Endothelial cell of umbilical vein (primary cell): ENCODE measurements at regions not wholly inside any gene's neighbourhood (a gene's known extent, or its start where the extent isn't known, plus 50 kb on each side); places are given as distances from the start of the nearest gene placed in this dataset.

Source experiments
- BruUV-seq: library from RNA; stranded (reverse); fragments of 400-500 nt; replicated peaks from 2 replicates; lab custom pipeline; 2021; lab: Mats Ljungman, UMichigan
- CTCF ChIA-PET: fragments of 300-600, 350-600 bp; sonication (Branson Sonifier 250); formaldehyde crosslinking; loops from one replicate; lab custom pipeline; 2021; ENCODE audit warnings: antibody characterized with exemption, inconsistent platforms; lab: Charles Lee
- POLR2A ChIA-PET: fragments of 300-600, 350-600 bp; sonication (Branson Sonifier 250); formaldehyde crosslinking; loops from one replicate; lab custom pipeline; 2021; ENCODE audit warnings: antibody characterized with exemption, inconsistent platforms; lab: Charles Lee
- DNase-seq: peaks from one replicate; pipeline ENCODE4 v3.0.0-alpha.2; 2011; ENCODE audit warnings: low read depth, low spot score
- FAIRE-seq: peaks from 2 replicates; lab custom pipeline; 2011; peaks lifted over from hg19 to GRCh38; lab: Jason Lieb, UNC
- H2AFZ ChIP-seq: 2 replicates; pipeline ENCODE4 v1.6.0; 2012; ENCODE audit warnings: low read depth, low read length, control low read depth, inconsistent platforms
- H3K27ac ChIP-seq: 2 replicates; pipeline ENCODE4 v1.5.1; 2011; ENCODE audit warnings: low read depth, mild to moderate bottlenecking, control low read depth, low read length, moderate library complexity; ENCODE audit not compliant: insufficient read depth
- H3K27me3 ChIP-seq, 2 experiments: 2 replicates each; pipeline versions ENCODE4 v1.6.0 to v1.6.1; 2011; ENCODE audit warnings: low read length in 2 of 2, mixed read lengths in 1 of 2; ENCODE audit not compliant: control insufficient read depth in 2 of 2, insufficient read depth in 2 of 2
- H3K36me3 ChIP-seq, 2 experiments: 2 replicates in 1 of 2; 3 replicates in 1 of 2; pipeline ENCODE4 v1.5.1; 2011; ENCODE audit warnings: low read length in 2 of 2, mild to moderate bottlenecking in 1 of 2, moderate library complexity in 1 of 2; ENCODE audit not compliant: control insufficient read depth in 2 of 2, insufficient read depth in 2 of 2; ENCODE audit errors: extremely low read depth in 1 of 2
- H3K4me1 ChIP-seq: 3 replicates; pipeline ENCODE4 v1.5.1; 2011; ENCODE audit warnings: mild to moderate bottlenecking, low read length; ENCODE audit not compliant: control insufficient read depth, insufficient read depth; ENCODE audit errors: extremely low read depth
- H3K4me2 ChIP-seq: 2 replicates; pipeline ENCODE4 v1.6.1; 2011; ENCODE audit warnings: low read length, control low read depth, mixed read lengths; ENCODE audit not compliant: insufficient read depth
- H3K4me3 ChIP-seq, 3 experiments: fragments of 200-600 bp in 1 of 3; sonication (generic), shearing (Covaris generic) in 1 of 3; replicated peaks in 1 of 3; 2 replicates each; pipeline ENCODE4 v1.5.1; 2011 to 2016; ENCODE audit warnings: control low read depth in 3 of 3, low read length in 3 of 3, mild to moderate bottlenecking in 2 of 3, inconsistent platforms in 1 of 3, low read depth in 1 of 3, moderate library complexity in 1 of 3; ENCODE audit not compliant: insufficient read depth in 1 of 3
- H3K79me2 ChIP-seq: 2 replicates; pipeline ENCODE4 v1.6.0; 2012; ENCODE audit warnings: low read length, inconsistent platforms; ENCODE audit not compliant: control insufficient read depth, insufficient read depth
- H3K9ac ChIP-seq: replicated peaks from 2 replicates; pipeline ENCODE3; 2011; ENCODE audit warnings: low read length, control low read depth; ENCODE audit not compliant: insufficient read depth; ENCODE audit errors: extremely low read depth
- H3K9me1 ChIP-seq: replicated peaks from 3 replicates; pipeline ENCODE4 v1.6.0; 2011; ENCODE audit warnings: mild to moderate bottlenecking, low read length; ENCODE audit not compliant: control insufficient read depth, insufficient read depth; ENCODE audit errors: extremely low read depth
- H3K9me3 ChIP-seq: replicated peaks from 2 replicates; pipeline ENCODE4 v1.5.1; 2012; ENCODE audit warnings: low read length, inconsistent platforms; ENCODE audit not compliant: control insufficient read depth, insufficient read depth
- H4K20me1 ChIP-seq: replicated peaks from 2 replicates; pipeline ENCODE3; 2011; ENCODE audit warnings: mild to moderate bottlenecking, low read length; ENCODE audit not compliant: control insufficient read depth, insufficient read depth; ENCODE audit errors: extremely low read depth
- EZH2 ChIP-seq: IDR thresholded peaks from 2 replicates; pipeline ENCODE4 v1.6.1; 2012; ENCODE audit warnings: borderline replicate concordance, low read depth, mild to moderate bottlenecking, moderate library complexity, low read length, inconsistent platforms; ENCODE audit not compliant: severe bottlenecking
- FOS ChIP-seq: IDR thresholded peaks from 2 replicates; pipeline ENCODE4 v1.6.1; 2011; ENCODE audit warnings: mild to moderate bottlenecking, low read length, moderate library complexity, borderline replicate concordance; ENCODE audit not compliant: insufficient read depth
- GATA2 ChIP-seq: IDR thresholded peaks from 2 replicates; pipeline ENCODE4 v1.7.0; 2011; ENCODE audit warnings: low read depth, mild to moderate bottlenecking, moderate library complexity, mixed read lengths, low read length; ENCODE audit not compliant: insufficient read length, insufficient read depth
- JUN ChIP-seq: IDR thresholded peaks from 2 replicates; pipeline ENCODE4 v1.6.1; 2011; ENCODE audit warnings: borderline replicate concordance, low read depth; ENCODE audit not compliant: insufficient read length, insufficient read depth
- MAX ChIP-seq: IDR thresholded peaks from 2 replicates; pipeline ENCODE4 v1.6.1; 2011; ENCODE audit not compliant: insufficient read depth, insufficient read length
- MYC ChIP-seq: IDR thresholded peaks from one replicate; pipeline ENCODE4 v1.6.1; 2011; ENCODE audit warnings: mild to moderate bottlenecking, low read depth, low read length
- POLR2A ChIP-seq: IDR thresholded peaks from 2 replicates; pipeline ENCODE4 v1.6.1; 2012; ENCODE audit warnings: low read depth, mild to moderate bottlenecking, control low read depth, low read length
- POLR2AphosphoS5 ChIP-seq: IDR thresholded peaks from 2 replicates; pipeline ENCODE4 v1.6.1; 2012; ENCODE audit warnings: low read depth, mild to moderate bottlenecking, control low read depth, low read length, moderate library complexity; ENCODE audit not compliant: insufficient read depth
- dilution Hi-C: fragments of 300-500 bp; cut with MboI; formaldehyde crosslinking; loops from one replicate; pipeline ENCODE4 v1.15.0; 2019; ENCODE audit warnings: low sequenced_read_pairs; ENCODE audit not compliant: extremely low pct_ligation_motif_present
- intact Hi-C: fragments of 100-400 bp; cut with micrococcal nuclease; formaldehyde crosslinking; loops from one replicate; pipeline ENCODE4 v1.10.0; 2022
- TF ChIP-seq, protein P1 (sequence below), 2 donors: IDR thresholded peaks; 1 replicate in 1 of 2; 2 replicates in 1 of 2; pipeline ENCODE4 v1.5.1; 2011; ENCODE audit warnings: low read length in 2 of 2, mild to moderate bottlenecking in 2 of 2, moderate library complexity in 2 of 2, control low read depth in 1 of 2, inconsistent platforms in 1 of 2, low read depth in 1 of 2; ENCODE audit not compliant: insufficient read depth in 1 of 2; ENCODE audit errors: extremely low read depth in 1 of 2

GRCh38 chr21:37986751-37987399 lies 70.6 kb upstream of the KCNJ6 start:
- Histone ChIP-seq H3K9me3 (no peaks in the 10 kb centered on the region), H2AFZ (no peak overlapping the region), H4K20me1 (no peaks in the 10 kb centered on the region), H3K9me1 (no peaks in the 10 kb centered on the region), H3K9ac (no peak overlapping the region), H3K4me2 (no peak overlapping the region), H3K27me3 (no peaks in the 10 kb centered on the region), H3K79me2 (no peaks in the 10 kb centered on the region), H3K36me3 (no peaks in the 10 kb centered on the region), H3K4me1 (no peaks in the 10 kb centered on the region), H3K27ac (no peak overlapping the region), H3K4me3 (no peak overlapping the region)
- TF ChIP-seq GATA2 (no peak), EZH2 (no peak), JUN (no peak), MYC (no peak), POLR2A (no peak), POLR2AphosphoS5 (no peak), FOS (no peak), MAX (no peak)
- TF ChIP-seq, protein P1, sequence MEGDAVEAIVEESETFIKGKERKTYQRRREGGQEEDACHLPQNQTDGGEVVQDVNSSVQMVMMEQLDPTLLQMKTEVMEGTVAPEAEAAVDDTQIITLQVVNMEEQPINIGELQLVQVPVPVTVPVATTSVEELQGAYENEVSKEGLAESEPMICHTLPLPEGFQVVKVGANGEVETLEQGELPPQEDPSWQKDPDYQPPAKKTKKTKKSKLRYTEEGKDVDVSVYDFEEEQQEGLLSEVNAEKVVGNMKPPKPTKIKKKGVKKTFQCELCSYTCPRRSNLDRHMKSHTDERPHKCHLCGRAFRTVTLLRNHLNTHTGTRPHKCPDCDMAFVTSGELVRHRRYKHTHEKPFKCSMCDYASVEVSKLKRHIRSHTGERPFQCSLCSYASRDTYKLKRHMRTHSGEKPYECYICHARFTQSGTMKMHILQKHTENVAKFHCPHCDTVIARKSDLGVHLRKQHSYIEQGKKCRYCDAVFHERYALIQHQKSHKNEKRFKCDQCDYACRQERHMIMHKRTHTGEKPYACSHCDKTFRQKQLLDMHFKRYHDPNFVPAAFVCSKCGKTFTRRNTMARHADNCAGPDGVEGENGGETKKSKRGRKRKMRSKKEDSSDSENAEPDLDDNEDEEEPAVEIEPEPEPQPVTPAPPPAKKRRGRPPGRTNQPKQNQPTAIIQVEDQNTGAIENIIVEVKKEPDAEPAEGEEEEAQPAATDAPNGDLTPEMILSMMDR (IDR thresholded peaks at IDR 0.05; ENCODE audit: extremely low read depth in 1 of 2, insufficient read depth in 1 of 2, low read depth in 1 of 2, low read length in 2 of 2), result no peak
- DNase-seq, result no peak
- dilution Hi-C loops (no loop called here), intact Hi-C loops (no loop called here)
- ChIA-PET POLR2A (no interaction called here), CTCF (no interaction called here)
- no TSS peak for BruUV-seq
- FAIRE-seq, result no peak
